ENCODE measurements at regions not wholly inside any gene's neighbourhood (a gene's known extent, or its start where the extent isn't known, plus 50 kb on each side); places are given as distances from the start of the nearest gene placed in this dataset.

- ChIA-PET POLR2A (no interaction called here), CTCF (no interaction called here)
- H3K36me3 ChIP-seq (ENCODE audit: control insufficient read depth, insufficient read depth, low read length), result no peaks in the 10 kb centered on the region
- no peaks in the 10 kb centered on the region for H3K27me3 ChIP-seq (ENCODE audit: control insufficient read depth, insufficient read depth, low read length)
- peak; percentile 47 for DNase-seq (ENCODE audit: low read depth)
- TF ChIP-seq CTCF (IDR thresholded peaks at IDR 0.05; ENCODE audit: insufficient read depth, low read depth, low read length), result no peak
- no peak overlapping the region for H3K4me3 ChIP-seq (ENCODE audit: low read depth, low read length)
Measured at GRCh38 chr17:13351046-13351445, 250.7 kb downstream of the HS3ST3A1 start.

GRCh38 chr17:13350466-13350865, 251.3 kb downstream of the HS3ST3A1 start:
- no peak for DNase-seq (ENCODE audit: low read depth)
- ChIA-PET CTCF (interaction anchor here (1.5 kb wide), 1 partner anchor 951 kb away, joined by 3 read pairs; no protein-coding TSS in a partner anchor), POLR2A (no interaction called here)
- Histone ChIP-seq H3K27me3 (ENCODE audit: control insufficient read depth, insufficient read depth, low read length) (no peaks in the 10 kb centered on the region), H3K36me3 (ENCODE audit: control insufficient read depth, insufficient read depth, low read length) (no peaks in the 10 kb centered on the region), H3K4me3 (ENCODE audit: low read depth, low read length) (no peak overlapping the region)
- TF ChIP-seq CTCF (IDR thresholded peaks at IDR 0.05; ENCODE audit: insufficient read depth, low read depth, low read length), result no peak

GRCh38 chr17:13346996-13347762, 254.6 kb downstream of the HS3ST3A1 start:
- no peaks in the 10 kb centered on the region for H3K27me3 ChIP-seq (ENCODE audit: control insufficient read depth, insufficient read depth, low read length)
- no peak overlapping the region for H3K4me3 ChIP-seq (ENCODE audit: low read depth, low read length)
- POLR2A ChIA-PET, result no interaction called here
- no peaks in the 10 kb centered on the region for H3K36me3 ChIP-seq (ENCODE audit: control insufficient read depth, insufficient read depth, low read length)
- CTCF ChIA-PET, result interaction anchor here (1.0 to 1.4 kb wide), 3 partner anchors 59 to 955 kb away, joined by 3 to 4 read pairs (median 4); no protein-coding TSS in a partner anchor
- TF ChIP-seq CTCF (IDR thresholded peaks at IDR 0.05; ENCODE audit: insufficient read depth, low read depth, low read length), result no peak
- DNase-seq (ENCODE audit: low read depth), result peak; percentile 82

GRCh38 chr17:13346592-13346991, 255.1 kb downstream of the HS3ST3A1 start:
- ChIA-PET POLR2A (no interaction called here), CTCF (interaction anchor here (1.0 to 2.2 kb wide), 6 partner anchors 59 to 956 kb away, joined by 3 to 5 read pairs (median 4); no protein-coding TSS in a partner anchor)
- Histone ChIP-seq H3K27me3 (ENCODE audit: control insufficient read depth, insufficient read depth, low read length) (no peaks in the 10 kb centered on the region), H3K4me3 (ENCODE audit: low read depth, low read length) (no peak overlapping the region), H3K36me3 (ENCODE audit: control insufficient read depth, insufficient read depth, low read length) (no peaks in the 10 kb centered on the region)
- no peak for DNase-seq (ENCODE audit: low read depth)
- TF ChIP-seq CTCF (IDR thresholded peaks at IDR 0.05; ENCODE audit: insufficient read depth, low read depth, low read length), result no peak

- Histone ChIP-seq H3K27me3 (ENCODE audit: control insufficient read depth, insufficient read depth, low read length) (no peaks in the 10 kb centered on the region), H3K4me3 (ENCODE audit: low read depth, low read length) (no peak overlapping the region), H3K36me3 (ENCODE audit: control insufficient read depth, insufficient read depth, low read length) (no peaks in the 10 kb centered on the region)
- ChIA-PET POLR2A (no interaction called here), CTCF (interaction anchor here (1.0 to 2.2 kb wide), 7 partner anchors 60 to 957 kb away, joined by 3 to 7 read pairs (median 4); no protein-coding TSS in a partner anchor)
- 0 out of 2 replicates have a peak, but pooled peaks have one; percentile 12 for TF ChIP-seq CTCF (IDR thresholded peaks at IDR 0.05; ENCODE audit: insufficient read depth, low read depth, low read length)
- DNase-seq (ENCODE audit: low read depth), result peak; percentile 66
Measured at GRCh38 chr17:13346081-13346533, 255.6 kb downstream of the HS3ST3A1 start.
